SK-N-MC (cell line): ENCODE measurements at regions not wholly inside any gene's neighbourhood (a gene's known extent, or its start where the extent isn't known, plus 50 kb on each side); places are given as distances from the start of the nearest gene placed in this dataset.

ENCODE experiments used
- EZH2 ChIP-seq: fragments of 200-600 bp; sonication (generic); IDR thresholded peaks from one replicate; pipeline ENCODE4 v1.6.1; 2017; ENCODE audit warnings: antibody characterized with exemption
- POLR2AphosphoS5 ChIP-seq: IDR thresholded peaks from 2 replicates; pipeline ENCODE4 v1.6.1; 2012; ENCODE audit warnings: mild to moderate bottlenecking, low read depth, low read length, borderline replicate concordance

DNA sequence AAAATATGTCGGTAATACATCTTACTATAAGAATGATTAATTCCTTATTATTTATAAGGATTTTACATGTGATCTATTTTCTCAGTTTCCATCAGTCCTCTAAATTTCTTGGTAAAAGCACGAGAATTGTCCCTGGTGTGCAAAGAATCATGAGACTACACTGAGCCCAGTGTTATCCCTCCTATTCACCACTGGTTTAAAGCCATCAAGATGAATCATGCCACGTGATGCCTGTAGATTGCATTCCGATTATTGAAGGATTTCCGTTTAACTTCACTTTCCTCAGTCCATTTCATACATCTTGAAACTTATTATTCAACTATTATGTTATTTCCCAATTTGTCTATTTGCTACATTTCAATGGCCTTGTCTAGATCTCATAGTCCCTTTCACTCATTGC is 601.9 kb downstream of the GALC start:
- no peak for TF ChIP-seq EZH2
- TF ChIP-seq POLR2AphosphoS5: no peak
